Stomach (tissue), 4 donors: ENCODE measurements at regions not wholly inside any gene's neighbourhood (a gene's known extent, or its start where the extent isn't known, plus 50 kb on each side); places are given as distances from the start of the nearest gene placed in this dataset.

Experiments
- CTCF ChIP-seq, 7 experiments: fragments of 450-650 bp in 4 of 7; fragments of 200-600 bp in 3 of 7; sonication (generic) in 3 of 7; IDR thresholded peaks; one replicate each; pipeline ENCODE4 v1.5.1; 2016 to 2019; ENCODE audit warnings: antibody characterized with exemption in 7 of 7, control low read depth in 2 of 7, mild to moderate bottlenecking in 1 of 7
- POLR2A ChIP-seq, 4 donors: fragments of 450-650 bp; IDR thresholded peaks; one replicate each; pipeline ENCODE4 v1.6.1; 2016; ENCODE audit warnings: antibody characterized with exemption in 4 of 4, control low read depth in 2 of 4, mild to moderate bottlenecking in 1 of 4, moderate library complexity in 1 of 4
- POLR2AphosphoS5 ChIP-seq, 3 donors: sonication (generic); formaldehyde crosslinking; IDR thresholded peaks; one replicate each; pipeline ENCODE4 v1.6.1; 2016; ENCODE audit warnings: antibody characterized with exemption in 3 of 3

GRCh38 chr5:83889971-83890745 is 169.5 kb upstream of the HAPLN1 start:
- no peak for TF ChIP-seq CTCF (IDR thresholded peaks at IDR 0.05)
- TF ChIP-seq POLR2A (IDR thresholded peaks at IDR 0.05) = no peak
- no peak for TF ChIP-seq POLR2AphosphoS5 (IDR thresholded peaks at IDR 0.05)
